Left lung (tissue), 4 donors: ENCODE measurements at regions not wholly inside any gene's neighbourhood (a gene's known extent, or its start where the extent isn't known, plus 50 kb on each side); places are given as distances from the start of the nearest gene placed in this dataset.

Experiments used
- ATAC-seq: fragments of 200-7000 bp; cut with Tn5 transposase; one replicate; pipeline ENCODE4 v1.9.1; 2020; ENCODE audit warnings: moderate library complexity
- DNase-seq, 4 donors: peaks; one replicate each; pipeline ENCODE4 v3.0.0-alpha.2; 2013 to 2020
- H3K27ac ChIP-seq, 2 donors: fragments of 200-600 bp; sonication (generic) in 1 of 2; one replicate each; pipeline versions ENCODE4 v1.5.0 to v1.8.0; 2020 to 2021
- H3K27me3 ChIP-seq, 2 donors: fragments of 200-600 bp; sonication (generic) in 1 of 2; one replicate each; pipeline versions ENCODE4 v1.5.0 to v1.8.0; 2020 to 2021
- H3K36me3 ChIP-seq, 2 donors: fragments of 200-600 bp; sonication (generic) in 1 of 2; one replicate each; pipeline versions ENCODE4 v1.5.0 to v1.8.0; 2020 to 2021
- H3K4me1 ChIP-seq, 2 donors: fragments of 200-600 bp; one replicate each; pipeline ENCODE4 v1.8.0; 2021
- H3K4me3 ChIP-seq, 2 donors: fragments of 200-600 bp; sonication (generic) in 1 of 2; one replicate each; pipeline versions ENCODE4 v1.5.0 to v1.8.0; 2020 to 2021; ENCODE audit warnings: mild to moderate bottlenecking in 1 of 2
- H3K9me3 ChIP-seq, 2 donors: fragments of 200-600 bp; sonication (generic) in 1 of 2; one replicate each; pipeline versions ENCODE4 v1.5.0 to v1.8.0; 2020 to 2021
- CTCF ChIP-seq, 2 donors: fragments of 200-600 bp; sonication (generic) in 1 of 2; IDR thresholded peaks; one replicate each; pipeline versions ENCODE4 v1.5.0 to v1.8.0; 2021; ENCODE audit warnings: antibody characterized with exemption in 2 of 2
- intact Hi-C, 2 donors: fragments of 100-400 bp; cut with DNase I; formaldehyde crosslinking; loops; one replicate each; pipeline versions ENCODE4 v1.11.2 to v1.14.2; 2022
- donor health status: DM: no; HTN: yes; CAD: no.
- donor health status: DM: no; HTN: no; CAD: no.

GRCh38 chr5:42962124-42962523, 78.0 kb downstream of the ANXA2R start:
- no peak for TF ChIP-seq CTCF (IDR thresholded peaks at IDR 0.05)
- Histone ChIP-seq H3K27ac (no peak overlapping the region), H3K9me3 (no peaks in the 10 kb centered on the region), H3K27me3 (peaks cover 0 to 11% of the 10 kb centered on the region in 2 donors), H3K36me3 (no peaks in the 10 kb centered on the region), H3K4me3 (no peak overlapping the region), H3K4me1 (no peaks in the 10 kb centered on the region)
- no peak for ATAC-seq
- no peak for DNase-seq
- intact Hi-C loops: no loop called here

DNA sequence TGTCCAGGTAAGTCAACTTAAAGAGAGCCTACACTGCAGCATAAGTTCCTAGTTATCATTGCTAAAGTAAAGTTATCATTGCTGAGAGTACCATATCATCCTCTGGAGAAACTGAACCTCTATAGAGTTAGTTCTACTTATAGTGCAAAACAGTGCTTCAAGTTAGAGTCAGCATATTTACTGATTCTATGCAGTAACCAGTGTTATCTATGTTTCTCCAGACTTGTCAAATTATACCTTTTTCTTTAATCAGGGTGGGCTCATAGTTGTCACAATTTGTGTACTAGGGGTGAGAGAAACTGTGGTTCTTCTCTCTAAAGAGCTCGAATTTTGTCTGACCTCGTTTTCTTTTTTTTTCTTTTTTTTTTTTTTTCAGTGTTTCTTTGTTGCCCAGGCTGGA, 79.6 kb downstream of the ANXA2R start:
- H3K4me1 ChIP-seq: no peaks in the 10 kb centered on the region
- ATAC-seq: no peak
- DNase-seq: no peak

GRCh38 chr5:42956551-42956950, 83.6 kb downstream of the ANXA2R start:
- DNase-seq: no peak
- intact Hi-C loops: loop anchor here in 1 of 2 donors (10.0 kb wide), 1 partner anchor 88 kb away; the partner anchor contains the start of gene ANXA2R
- no peak for TF ChIP-seq CTCF (IDR thresholded peaks at IDR 0.05)
- H3K4me3 ChIP-seq: no peak overlapping the region
- peaks cover 41 to 67% of the 10 kb centered on the region in 2 donors for H3K27me3 ChIP-seq
- no peak overlapping the region for H3K27ac ChIP-seq
- no peaks in the 10 kb centered on the region for H3K36me3 ChIP-seq
- peaks cover 0 to 11% of the 10 kb centered on the region in 2 donors for H3K4me1 ChIP-seq
- no peak for ATAC-seq
- H3K9me3 ChIP-seq: peaks cover 0 to 15% of the 10 kb centered on the region in 2 donors

More for the DNA sequence above, 79.6 kb downstream of the ANXA2R start:
- intact Hi-C loops: no loop called here
- Histone ChIP-seq H3K9me3 (no peaks in the 10 kb centered on the region), H3K27ac (no peak overlapping the region), H3K36me3 (no peaks in the 10 kb centered on the region), H3K27me3 (peaks cover 11 to 27% of the 10 kb centered on the region in 2 donors), H3K4me3 (no peak overlapping the region)
- no peak for TF ChIP-seq CTCF (IDR thresholded peaks at IDR 0.05)

DNA sequence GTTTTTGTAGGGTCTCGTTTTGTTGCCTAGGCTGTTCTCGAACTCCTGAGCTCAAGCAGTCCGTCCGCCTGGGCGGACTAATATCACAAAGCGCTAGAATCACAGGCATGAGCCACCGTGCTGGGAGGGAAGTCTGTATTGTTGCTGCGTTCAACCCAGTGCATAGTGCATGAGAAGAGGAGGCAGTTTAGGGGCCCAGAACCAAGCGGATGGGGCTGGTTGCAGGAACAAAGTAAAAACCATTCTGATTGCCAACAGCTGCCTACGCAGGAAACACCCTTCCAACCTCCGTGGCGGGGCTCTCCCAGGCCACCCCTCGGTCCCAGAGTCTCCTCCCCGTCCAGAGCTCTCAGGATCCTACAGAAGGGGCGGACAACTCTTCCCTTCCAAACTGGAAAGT, 87.1 kb downstream of the ANXA2R start:
- no peak for TF ChIP-seq CTCF (IDR thresholded peaks at IDR 0.05)
- intact Hi-C loops: loop anchor here in 1 of 2 donors (10.0 kb wide), 1 partner anchor 92 kb away; the partner anchor contains the start of gene ANXA2R
- Histone ChIP-seq H3K27me3 (peaks cover 67 to 95% of the 10 kb centered on the region in 2 donors), H3K4me3 (peak overlapping the region in 1 of 2 donors; percentile 50), H3K36me3 (no peaks in the 10 kb centered on the region), H3K27ac (no peak overlapping the region), H3K9me3 (peaks cover 0 to 15% of the 10 kb centered on the region in 2 donors), H3K4me1 (peaks cover 8 to 30% of the 10 kb centered on the region in 2 donors)
- ATAC-seq: no peak
- DNase-seq: no peak

GRCh38 chr5:42952578-42952974, 87.5 kb downstream of the ANXA2R start:
- no peak for DNase-seq
- no peaks in the 10 kb centered on the region for H3K36me3 ChIP-seq
- no peak for TF ChIP-seq CTCF (IDR thresholded peaks at IDR 0.05)
- intact Hi-C loops: loop anchor here in 1 of 2 donors (10.0 kb wide), 1 partner anchor 92 kb away; the partner anchor contains the start of gene ANXA2R
- peaks cover 0 to 15% of the 10 kb centered on the region in 2 donors for H3K9me3 ChIP-seq
- peak overlapping the region in 1 of 2 donors; percentile 100 for H3K27ac ChIP-seq
- ATAC-seq: no peak
- peaks cover 8 to 30% of the 10 kb centered on the region in 2 donors for H3K4me1 ChIP-seq
- peak overlapping the region in 1 of 2 donors; percentile 50 for H3K4me3 ChIP-seq
- peaks cover 72 to 98% of the 10 kb centered on the region in 2 donors for H3K27me3 ChIP-seq
